K562 (cell line): ENCODE measurements at regions not wholly inside any gene's neighbourhood (a gene's known extent, or its start where the extent isn't known, plus 50 kb on each side); places are given as distances from the start of the nearest gene placed in this dataset.

Experiments
- ATAC-seq: fragments of 200-7000 bp; cut with Tn5 transposase; 3 replicates; pipeline ENCODE4 v1.9.1; 2020; ENCODE audit warnings: moderate library complexity
- BruUV-seq: library from RNA; stranded (reverse); fragments of 400-500 nt; replicated peaks from 2 replicates; lab custom pipeline; 2021; lab: Mats Ljungman, UMichigan
- CTCF ChIA-PET: fragments of 300-600 bp; formaldehyde crosslinking; extraction: SDS; loops from one replicate; lab custom pipeline; 2021; ENCODE audit warnings: low intra/inter-chr PET ratio; lab: Yijun Ruan, JAX
- POLR2A ChIA-PET: fragments of 300-600, 350-650 bp; sonication (Branson Sonifier 250); formaldehyde crosslinking; extraction: SDS; loops from one replicate; lab custom pipeline; 2021; ENCODE audit warnings: antibody characterized with exemption, inconsistent platforms; lab: Yijun Ruan, JAX
- DNase-seq, 4 experiments: peaks; one replicate each; pipeline versions ENCODE4 v3.0.0 to v3.0.0-alpha.2; 2011 to 2018; ENCODE audit warnings: low spot score in 3 of 4, mixed read lengths in 3 of 4; ENCODE audit errors: extremely low read depth in 1 of 4
- FAIRE-seq: peaks from 2 replicates; lab custom pipeline; 2011; peaks lifted over from hg19 to GRCh38; lab: Jason Lieb, UNC
- H2AFZ ChIP-seq: 2 replicates; pipeline ENCODE4 v1.6.0; 2011; ENCODE audit warnings: low read depth, low read length, control low read depth, inconsistent platforms
- H3K27ac ChIP-seq: fragments of 200-600 bp; 3 replicates; pipeline ENCODE4 v1.8.0; 2011; ENCODE audit warnings: low read depth, mild to moderate bottlenecking, control low read depth, inconsistent platforms, low read length, moderate library complexity, mixed read lengths; ENCODE audit errors: extremely low read depth
- H3K27me3 ChIP-seq, 2 experiments: fragments of 300-600 bp in 1 of 2; 2 replicates in 1 of 2; 3 replicates in 1 of 2; pipeline versions ENCODE4 v1.6.0 to v1.8.0; 2011; ENCODE audit warnings: inconsistent platforms in 2 of 2, low read length in 2 of 2, mild to moderate bottlenecking in 1 of 2, mixed read lengths in 1 of 2, moderate library complexity in 1 of 2; ENCODE audit not compliant: control insufficient read depth in 2 of 2, insufficient read depth in 2 of 2
- H3K36me3 ChIP-seq: fragments of 300-600 bp; 3 replicates; pipeline ENCODE4 v1.8.0; 2011; ENCODE audit warnings: mild to moderate bottlenecking, low read length, inconsistent platforms; ENCODE audit not compliant: control insufficient read depth, insufficient read depth
- H3K4me1 ChIP-seq, 2 experiments: fragments of 200-600 bp in 1 of 2; replicated peaks in 1 of 2; 2 replicates in 1 of 2; 3 replicates in 1 of 2; pipeline versions ENCODE4 v1.5.1 to v1.8.0; 2011; ENCODE audit warnings: inconsistent platforms in 2 of 2, low read length in 2 of 2, mild to moderate bottlenecking in 1 of 2, mixed read lengths in 1 of 2, moderate library complexity in 1 of 2; ENCODE audit not compliant: control insufficient read depth in 2 of 2, insufficient read depth in 2 of 2
- H3K4me2 ChIP-seq: 2 replicates; pipeline ENCODE4 v1.6.1; 2011; ENCODE audit warnings: low read length, control low read depth, inconsistent platforms, mixed read lengths; ENCODE audit not compliant: insufficient read depth
- H3K4me3 ChIP-seq: fragments of 200-600 bp; sonication (generic), shearing (Covaris generic); 2 replicates; pipeline ENCODE4 v1.5.1; 2016; ENCODE audit warnings: control low read depth, inconsistent platforms
- H3K79me2 ChIP-seq: fragments of 200-600 bp; 3 replicates; pipeline ENCODE4 v1.8.0; 2011; ENCODE audit warnings: low read length, inconsistent platforms; ENCODE audit not compliant: control insufficient read depth, insufficient read depth
- H3K9ac ChIP-seq, 2 experiments: 2 replicates each; pipeline versions ENCODE4 v1.6.0 to v1.6.1; 2011; ENCODE audit warnings: low read depth in 2 of 2, low read length in 2 of 2, control low read depth in 1 of 2, inconsistent platforms in 1 of 2, mild to moderate bottlenecking in 1 of 2, mixed read lengths in 1 of 2; ENCODE audit not compliant: insufficient read depth in 1 of 2
- H3K9me1 ChIP-seq: one replicate; pipeline ENCODE4 v1.6.0; 2011; ENCODE audit warnings: inconsistent platforms, mild to moderate bottlenecking, low read length, moderate library complexity; ENCODE audit not compliant: control insufficient read depth, insufficient read depth
- H3K9me3 ChIP-seq: replicated peaks from 2 replicates; pipeline ENCODE4 v1.5.1; 2011; ENCODE audit warnings: low read depth, low read length, inconsistent platforms; ENCODE audit not compliant: control insufficient read depth, insufficient read depth
- H4K20me1 ChIP-seq: replicated peaks from 2 replicates; pipeline ENCODE4 v1.6.1; 2011; ENCODE audit warnings: low read length, inconsistent platforms, mixed read lengths; ENCODE audit not compliant: control insufficient read depth, insufficient read depth
- ADNP ChIP-seq: fragments of 200-800 bp; sonication (Bioruptor generic); IDR thresholded peaks from 2 replicates; pipeline ENCODE4 v1.6.1; 2016; ENCODE audit warnings: missing genetic modification characterization, missing compliant biosample characterization
- ARNT ChIP-seq, 2 experiments: fragments of 450-650 bp; IDR thresholded peaks; 2 replicates each; pipeline ENCODE4 v1.6.1; 2016; ENCODE audit warnings: mild to moderate bottlenecking in 1 of 2
- EGR1 ChIP-seq: fragments of 450-650 bp; conservative IDR thresholded peaks from 2 replicates; pipeline ENCODE4 v1.6.1; 2017; ENCODE audit warnings: mild to moderate bottlenecking
- FOXM1 ChIP-seq, 2 experiments: fragments of 450-650 bp in 1 of 2; sonication (generic) in 1 of 2; formaldehyde crosslinking in 1 of 2; IDR thresholded peaks; 2 replicates each; pipeline versions ENCODE4 v1.6.1 to v1.9.0; 2017 to 2022; ENCODE audit warnings: low read depth in 2 of 2, mild to moderate bottlenecking in 2 of 2, missing genetic modification reagents in 1 of 2, moderate library complexity in 1 of 2
- LCOR ChIP-seq: sonication (generic); formaldehyde crosslinking; IDR thresholded peaks from 2 replicates; pipeline ENCODE4 v1.8.0; 2022; ENCODE audit warnings: mild to moderate bottlenecking, missing genetic modification reagents
- MAZ ChIP-seq, 2 experiments: fragments of 450-650 bp in 1 of 2; sonication (generic) in 1 of 2; formaldehyde crosslinking; IDR thresholded peaks in 1 of 2; conservative IDR thresholded peaks in 1 of 2; 2 replicates each; pipeline versions ENCODE4 v1.4.0 to v1.5.0; 2020; ENCODE audit warnings: mild to moderate bottlenecking in 1 of 2, missing genetic modification reagents in 1 of 2
- MTA1 ChIP-seq: fragments of 450-650 bp; IDR thresholded peaks from 2 replicates; pipeline ENCODE4 v1.6.1; 2017; ENCODE audit warnings: borderline replicate concordance
- NCOA4 ChIP-seq: fragments of 450-650 bp; IDR thresholded peaks from 2 replicates; pipeline ENCODE4 v1.6.1; 2018; ENCODE audit warnings: mild to moderate bottlenecking; ENCODE audit not compliant: partially characterized antibody
- NCOA6 ChIP-seq: fragments of 450-650 bp; IDR thresholded peaks from 2 replicates; pipeline ENCODE4 v1.6.1; 2017; ENCODE audit warnings: mild to moderate bottlenecking
- RUNX1 ChIP-seq: sonication (generic); IDR thresholded peaks from 2 replicates; pipeline ENCODE4 v1.6.1; 2016; ENCODE audit warnings: antibody characterized with exemption, low read depth
- ZFX ChIP-seq: sonication (generic); formaldehyde crosslinking; IDR thresholded peaks from 2 replicates; pipeline ENCODE4 v1.8.0; 2022; ENCODE audit warnings: mild to moderate bottlenecking, missing genetic modification reagents, moderate library complexity
- WGBS: fragments of 100-300 bp; shearing (Covaris generic); methylation state at CpG from one replicate; pipeline ENCODE4 v1.1.6; 2016; ENCODE audit warnings: low coverage, mixed read lengths; ENCODE audit not compliant: insufficient coverage; ENCODE audit errors: missing lambda C conversion rate; 5-methylcytosine and 5-hydroxymethylcytosine counted together
- in situ Hi-C: fragments of 300-500 bp; cut with MboI; formaldehyde crosslinking; loops from 4 replicates; pipeline ENCODE4 v1.15.0; 2018; ENCODE audit warnings: inconsistent platforms, mixed read lengths
- intact Hi-C: fragments of 100-400 bp; cut with micrococcal nuclease; formaldehyde crosslinking; loops from 2 replicates; pipeline ENCODE4 v1.14.2; 2022
- TF ChIP-seq, protein P1 (sequence below): sonication (generic); formaldehyde crosslinking; IDR thresholded peaks from 2 replicates; pipeline ENCODE4 v1.8.0; 2022; ENCODE audit warnings: mild to moderate bottlenecking, missing genetic modification reagents
- TF ChIP-seq, protein P2 (sequence below), 2 experiments: fragments of 450-650 bp; IDR thresholded peaks; 2 replicates each; pipeline ENCODE4 v1.6.1; 2016
- TF ChIP-seq, protein P3 (sequence below): sonication (generic); IDR thresholded peaks from 2 replicates; pipeline ENCODE4 v1.6.1; 2016
- TF ChIP-seq, protein P4 (sequence below): fragments of 250-450 bp; sonication (Bioruptor Pico); IDR thresholded peaks from 2 replicates; pipeline ENCODE4 v1.5.0; 2021; ENCODE audit warnings: mild to moderate bottlenecking, borderline replicate concordance
- TF ChIP-seq, protein P5 (sequence below): fragments of 150-350 bp; conservative IDR thresholded peaks from 2 replicates; pipeline ENCODE4 v1.6.1; 2014; ENCODE audit warnings: low read length

DNA sequence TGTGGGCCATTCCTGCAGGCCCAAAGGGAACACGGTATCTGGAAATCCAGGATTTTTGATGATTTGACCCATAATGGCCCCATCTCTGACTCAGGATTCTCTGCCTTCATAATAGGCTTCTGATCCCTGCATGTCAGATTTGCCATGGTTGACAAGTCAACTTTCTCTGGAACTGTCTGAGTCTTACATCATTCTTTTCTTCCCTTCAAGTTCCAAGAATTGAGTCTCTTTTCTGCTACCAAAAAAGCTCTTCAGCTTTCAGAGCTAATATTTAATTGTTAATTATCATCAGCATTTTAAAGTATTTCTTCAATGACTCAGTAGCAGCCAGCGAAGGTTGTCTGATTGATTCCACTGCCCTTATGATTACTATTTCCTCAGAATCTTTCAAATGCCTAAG, 244.4 kb upstream of the COL8A1 start:
- intact Hi-C loops: no loop called here
- H3K9me1 ChIP-seq: no peaks in the 10 kb centered on the region
- H3K27me3 ChIP-seq: no peaks in the 10 kb centered on the region
- no peaks in the 10 kb centered on the region for H3K36me3 ChIP-seq
- ChIA-PET CTCF (no interaction called here), POLR2A (no interaction called here)
- H3K9me3 ChIP-seq: no peaks in the 10 kb centered on the region
- DNase-seq (no peak), FAIRE-seq (no peak), ATAC-seq (no peak)
- no peak overlapping the region for H3K4me2 ChIP-seq
- BruUV-seq: no TSS peak
- WGBS: 0% methylated on average over 2 of the region's 2 CpGs
- H3K27ac ChIP-seq: no peak overlapping the region
- no peak overlapping the region for H3K9ac ChIP-seq
- no peaks in the 10 kb centered on the region for H3K4me1 ChIP-seq
- no peak overlapping the region for H2AFZ ChIP-seq
- no peak overlapping the region for H3K4me3 ChIP-seq
- no peaks in the 10 kb centered on the region for H3K79me2 ChIP-seq
- in situ Hi-C loops: no loop called here
- H4K20me1 ChIP-seq: no peaks in the 10 kb centered on the region
- TF ChIP-seq, protein P1, sequence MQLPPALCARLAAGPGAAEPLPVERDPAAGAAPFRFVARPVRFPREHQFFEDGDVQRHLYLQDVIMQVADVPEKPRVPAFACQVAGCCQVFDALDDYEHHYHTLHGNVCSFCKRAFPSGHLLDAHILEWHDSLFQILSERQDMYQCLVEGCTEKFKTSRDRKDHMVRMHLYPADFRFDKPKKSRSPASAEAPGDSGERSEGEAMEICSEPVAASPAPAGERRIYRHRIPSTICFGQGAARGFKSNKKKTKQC (CRISPR knock-in tag): no peak
- TF ChIP-seq ZFX (no peak), ARNT (IDR thresholded peaks at IDR 0.05) (no peak), EGR1 (no peak), LCOR (CRISPR knock-in tag) (no peak), NCOA4 (no peak), NCOA6 (no peak), MTA1 (no peak), ADNP (tag) (no peak), RUNX1 (no peak), FOXM1 (IDR thresholded peaks at IDR 0.05; ENCODE audit: low read depth) (no peak), FOXM1 (CRISPR knock-in tag; IDR thresholded peaks at IDR 0.05; ENCODE audit: low read depth) (no peak), MAZ (CRISPR knock-in tag; conservative IDR thresholded peaks at IDR 0.05 in 1 of 2, IDR thresholded peaks at IDR 0.05 in 1 of 2) (no peak)
- TF ChIP-seq, protein P2, sequence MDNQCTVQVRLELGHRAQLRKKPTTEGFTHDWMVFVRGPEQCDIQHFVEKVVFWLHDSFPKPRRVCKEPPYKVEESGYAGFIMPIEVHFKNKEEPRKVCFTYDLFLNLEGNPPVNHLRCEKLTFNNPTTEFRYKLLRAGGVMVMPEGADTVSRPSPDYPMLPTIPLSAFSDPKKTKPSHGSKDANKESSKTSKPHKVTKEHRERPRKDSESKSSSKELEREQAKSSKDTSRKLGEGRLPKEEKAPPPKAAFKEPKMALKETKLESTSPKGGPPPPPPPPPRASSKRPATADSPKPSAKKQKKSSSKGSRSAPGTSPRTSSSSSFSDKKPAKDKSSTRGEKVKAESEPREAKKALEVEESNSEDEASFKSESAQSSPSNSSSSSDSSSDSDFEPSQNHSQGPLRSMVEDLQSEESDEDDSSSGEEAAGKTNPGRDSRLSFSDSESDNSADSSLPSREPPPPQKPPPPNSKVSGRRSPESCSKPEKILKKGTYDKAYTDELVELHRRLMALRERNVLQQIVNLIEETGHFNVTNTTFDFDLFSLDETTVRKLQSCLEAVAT (IDR thresholded peaks at IDR 0.05): no peak
- TF ChIP-seq, protein P3, sequence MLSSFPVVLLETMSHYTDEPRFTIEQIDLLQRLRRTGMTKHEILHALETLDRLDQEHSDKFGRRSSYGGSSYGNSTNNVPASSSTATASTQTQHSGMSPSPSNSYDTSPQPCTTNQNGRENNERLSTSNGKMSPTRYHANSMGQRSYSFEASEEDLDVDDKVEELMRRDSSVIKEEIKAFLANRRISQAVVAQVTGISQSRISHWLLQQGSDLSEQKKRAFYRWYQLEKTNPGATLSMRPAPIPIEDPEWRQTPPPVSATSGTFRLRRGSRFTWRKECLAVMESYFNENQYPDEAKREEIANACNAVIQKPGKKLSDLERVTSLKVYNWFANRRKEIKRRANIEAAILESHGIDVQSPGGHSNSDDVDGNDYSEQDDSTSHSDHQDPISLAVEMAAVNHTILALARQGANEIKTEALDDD: no peak
- TF ChIP-seq, protein P4, sequence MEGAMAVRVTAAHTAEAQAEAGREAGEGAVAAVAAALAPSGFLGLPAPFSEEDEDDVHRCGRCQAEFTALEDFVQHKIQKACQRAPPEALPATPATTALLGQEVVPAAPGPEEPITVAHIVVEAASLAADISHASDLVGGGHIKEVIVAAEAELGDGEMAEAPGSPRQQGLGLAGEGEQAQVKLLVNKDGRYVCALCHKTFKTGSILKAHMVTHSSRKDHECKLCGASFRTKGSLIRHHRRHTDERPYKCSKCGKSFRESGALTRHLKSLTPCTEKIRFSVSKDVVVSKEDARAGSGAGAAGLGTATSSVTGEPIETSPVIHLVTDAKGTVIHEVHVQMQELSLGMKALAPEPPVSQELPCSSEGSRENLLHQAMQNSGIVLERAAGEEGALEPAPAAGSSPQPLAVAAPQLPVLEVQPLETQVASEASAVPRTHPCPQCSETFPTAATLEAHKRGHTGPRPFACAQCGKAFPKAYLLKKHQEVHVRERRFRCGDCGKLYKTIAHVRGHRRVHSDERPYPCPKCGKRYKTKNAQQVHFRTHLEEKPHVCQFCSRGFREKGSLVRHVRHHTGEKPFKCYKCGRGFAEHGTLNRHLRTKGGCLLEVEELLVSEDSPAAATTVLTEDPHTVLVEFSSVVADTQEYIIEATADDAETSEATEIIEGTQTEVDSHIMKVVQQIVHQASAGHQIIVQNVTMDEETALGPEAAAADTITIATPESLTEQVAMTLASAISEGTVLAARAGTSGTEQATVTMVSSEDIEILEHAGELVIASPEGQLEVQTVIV (CRISPR knock-in tag): no peak
- TF ChIP-seq, protein P5, sequence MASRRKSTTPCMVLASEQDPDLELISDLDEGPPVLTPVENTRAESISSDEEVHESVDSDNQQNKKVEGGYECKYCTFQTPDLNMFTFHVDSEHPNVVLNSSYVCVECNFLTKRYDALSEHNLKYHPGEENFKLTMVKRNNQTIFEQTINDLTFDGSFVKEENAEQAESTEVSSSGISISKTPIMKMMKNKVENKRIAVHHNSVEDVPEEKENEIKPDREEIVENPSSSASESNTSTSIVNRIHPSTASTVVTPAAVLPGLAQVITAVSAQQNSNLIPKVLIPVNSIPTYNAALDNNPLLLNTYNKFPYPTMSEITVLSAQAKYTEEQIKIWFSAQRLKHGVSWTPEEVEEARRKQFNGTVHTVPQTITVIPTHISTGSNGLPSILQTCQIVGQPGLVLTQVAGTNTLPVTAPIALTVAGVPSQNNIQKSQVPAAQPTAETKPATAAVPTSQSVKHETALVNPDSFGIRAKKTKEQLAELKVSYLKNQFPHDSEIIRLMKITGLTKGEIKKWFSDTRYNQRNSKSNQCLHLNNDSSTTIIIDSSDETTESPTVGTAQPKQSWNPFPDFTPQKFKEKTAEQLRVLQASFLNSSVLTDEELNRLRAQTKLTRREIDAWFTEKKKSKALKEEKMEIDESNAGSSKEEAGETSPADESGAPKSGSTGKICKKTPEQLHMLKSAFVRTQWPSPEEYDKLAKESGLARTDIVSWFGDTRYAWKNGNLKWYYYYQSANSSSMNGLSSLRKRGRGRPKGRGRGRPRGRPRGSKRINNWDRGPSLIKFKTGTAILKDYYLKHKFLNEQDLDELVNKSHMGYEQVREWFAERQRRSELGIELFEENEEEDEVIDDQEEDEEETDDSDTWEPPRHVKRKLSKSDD: no peak
